ENCODE measurements at regions not wholly inside any gene's neighbourhood (a gene's known extent, or its start where the extent isn't known, plus 50 kb on each side); places are given as distances from the start of the nearest gene placed in this dataset.

DNA sequence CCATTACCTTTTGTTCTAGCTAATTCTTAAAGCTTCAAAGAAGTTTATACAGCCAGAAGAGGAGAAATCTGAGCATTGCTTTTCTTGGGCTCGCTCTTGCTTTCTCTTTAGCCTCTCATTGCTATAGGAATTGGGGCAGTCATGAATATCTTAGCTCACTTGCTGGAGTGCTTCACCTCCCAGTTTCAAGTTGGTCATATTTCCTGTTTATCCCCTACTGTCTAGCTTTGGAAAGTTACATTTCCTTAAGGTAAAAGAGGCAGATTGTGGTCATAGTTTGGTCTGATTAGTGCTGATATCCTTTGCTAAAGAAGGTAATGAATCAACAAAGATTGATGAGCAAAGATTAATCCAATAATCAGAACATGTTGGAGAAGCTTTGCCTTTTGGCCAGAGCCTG, 77.7 kb upstream of the GLI3 start:
- POLR2A ChIA-PET, result no interaction called here

DNA sequence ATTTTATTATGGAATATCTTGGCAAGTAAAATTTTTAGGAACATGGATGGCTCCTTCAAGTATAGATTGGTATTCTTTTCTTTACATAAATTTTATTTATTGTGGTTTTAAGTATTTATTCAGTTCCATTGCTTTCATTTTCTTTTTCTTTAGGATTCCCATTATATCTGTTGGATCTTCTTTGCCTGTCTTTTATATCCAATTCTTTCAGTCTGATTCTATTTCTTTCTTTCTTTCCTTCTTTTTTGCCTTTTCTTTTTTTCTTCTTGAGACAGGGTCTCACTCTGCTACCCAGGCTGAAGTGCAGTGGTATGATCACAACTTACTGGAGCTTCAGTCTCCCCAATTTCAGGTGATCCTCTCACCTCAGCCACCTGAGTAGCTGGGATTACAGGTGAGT, 74.2 kb upstream of the GLI3 start:
- Mint-ChIP-seq H3K27me3 (peaks cover 1% of the 10 kb centered on the region), H3K36me3 (ENCODE audit: low read depth) (no peaks in the 10 kb centered on the region), H3K9me3 (peaks cover 5% of the 10 kb centered on the region), H3K4me3 (no peak overlapping the region), H3K27ac (no peak overlapping the region), H3K4me1 (ENCODE audit: low read depth) (no peaks in the 10 kb centered on the region)
- intact Hi-C loops (cut with micrococcal nuclease), result no loop called here
- TF ChIP-seq, protein P1, sequence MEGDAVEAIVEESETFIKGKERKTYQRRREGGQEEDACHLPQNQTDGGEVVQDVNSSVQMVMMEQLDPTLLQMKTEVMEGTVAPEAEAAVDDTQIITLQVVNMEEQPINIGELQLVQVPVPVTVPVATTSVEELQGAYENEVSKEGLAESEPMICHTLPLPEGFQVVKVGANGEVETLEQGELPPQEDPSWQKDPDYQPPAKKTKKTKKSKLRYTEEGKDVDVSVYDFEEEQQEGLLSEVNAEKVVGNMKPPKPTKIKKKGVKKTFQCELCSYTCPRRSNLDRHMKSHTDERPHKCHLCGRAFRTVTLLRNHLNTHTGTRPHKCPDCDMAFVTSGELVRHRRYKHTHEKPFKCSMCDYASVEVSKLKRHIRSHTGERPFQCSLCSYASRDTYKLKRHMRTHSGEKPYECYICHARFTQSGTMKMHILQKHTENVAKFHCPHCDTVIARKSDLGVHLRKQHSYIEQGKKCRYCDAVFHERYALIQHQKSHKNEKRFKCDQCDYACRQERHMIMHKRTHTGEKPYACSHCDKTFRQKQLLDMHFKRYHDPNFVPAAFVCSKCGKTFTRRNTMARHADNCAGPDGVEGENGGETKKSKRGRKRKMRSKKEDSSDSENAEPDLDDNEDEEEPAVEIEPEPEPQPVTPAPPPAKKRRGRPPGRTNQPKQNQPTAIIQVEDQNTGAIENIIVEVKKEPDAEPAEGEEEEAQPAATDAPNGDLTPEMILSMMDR (IDR thresholded peaks at IDR 0.05), result no peak
- DNase-seq (no peak), ATAC-seq (no peak)
- ChIA-PET CTCF (no interaction called here), POLR2A (no interaction called here)

More for the DNA sequence above, 77.7 kb upstream of the GLI3 start:
- CTCF ChIA-PET, result no interaction called here
- DNase-seq (no peak), ATAC-seq (no peak)
- H3K9me3 Mint-ChIP-seq, result peaks cover 5% of the 10 kb centered on the region
- intact Hi-C loops (cut with micrococcal nuclease), result no loop called here
- H3K4me1 Mint-ChIP-seq (ENCODE audit: low read depth), result no peaks in the 10 kb centered on the region
- peaks cover 1% of the 10 kb centered on the region for H3K27me3 Mint-ChIP-seq
- TF ChIP-seq, protein P1 (IDR thresholded peaks at IDR 0.05), result no peak
- no peaks in the 10 kb centered on the region for H3K36me3 Mint-ChIP-seq (ENCODE audit: low read depth)
- no peak overlapping the region for H3K4me3 Mint-ChIP-seq
- H3K27ac Mint-ChIP-seq, result no peak overlapping the region

DNA sequence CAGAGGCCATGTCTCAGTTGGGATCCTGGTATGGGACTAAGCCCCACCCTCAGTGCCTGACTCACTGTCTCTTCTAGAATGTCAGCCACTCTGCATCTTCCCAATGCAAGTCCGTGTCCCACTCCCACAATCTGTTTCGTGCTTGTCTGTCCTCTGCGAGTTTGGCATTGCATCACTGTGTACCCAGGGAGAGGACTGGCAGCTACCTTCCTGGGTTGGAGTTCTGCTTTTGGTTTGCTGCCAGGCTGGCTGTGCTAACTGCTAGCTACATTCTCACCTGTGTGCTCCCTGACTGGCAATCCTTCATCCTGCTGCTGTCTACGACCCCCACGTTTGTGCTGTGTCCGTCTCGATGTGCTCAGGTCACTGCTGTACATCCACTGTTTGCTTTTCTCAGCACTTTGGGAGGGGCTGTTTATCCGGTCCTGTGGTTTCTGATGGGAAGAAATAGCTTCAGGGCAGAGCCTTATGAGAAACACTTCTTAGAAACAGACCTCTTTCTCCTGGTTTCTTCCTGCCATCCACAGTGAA, 56.0 kb upstream of the GLI3 start:
- no peak overlapping the region for H3K4me3 Mint-ChIP-seq
- TF ChIP-seq, protein P1 (IDR thresholded peaks at IDR 0.05), result no peak
- no peak for DNase-seq
- no peak overlapping the region for H3K27ac Mint-ChIP-seq
- no peaks in the 10 kb centered on the region for H3K9me3 Mint-ChIP-seq
- ATAC-seq, result no peak
- H3K4me1 Mint-ChIP-seq (ENCODE audit: low read depth), result no peaks in the 10 kb centered on the region
- ChIA-PET POLR2A (no interaction called here), CTCF (no interaction called here)
- intact Hi-C loops (cut with micrococcal nuclease), result no loop called here
- H3K27me3 Mint-ChIP-seq, result no peaks in the 10 kb centered on the region
- no peaks in the 10 kb centered on the region for H3K36me3 Mint-ChIP-seq (ENCODE audit: low read depth)

DNA sequence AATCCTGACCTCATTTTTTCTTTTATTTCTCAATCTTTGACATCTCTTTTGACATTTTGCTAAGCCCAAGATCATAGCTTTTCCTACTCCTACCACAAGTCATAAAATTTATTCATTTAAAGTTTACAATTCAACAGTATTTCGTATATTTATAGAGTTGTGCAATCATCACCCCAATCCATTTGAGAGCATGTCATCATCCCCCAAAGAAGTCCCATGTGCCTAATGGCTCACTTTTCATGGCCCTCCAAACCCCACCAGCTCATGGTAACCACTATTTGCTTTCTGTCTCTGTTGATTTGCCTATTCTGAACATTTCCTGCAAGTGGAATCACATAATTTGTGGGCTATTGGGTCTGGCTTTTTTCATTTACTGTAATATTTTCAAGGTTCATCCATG, 52.5 kb upstream of the GLI3 start:
- no peaks in the 10 kb centered on the region for H3K27me3 Mint-ChIP-seq
- H3K27ac Mint-ChIP-seq, result no peak overlapping the region
- no peak for DNase-seq
- intact Hi-C loops (cut with micrococcal nuclease), result no loop called here
- H3K4me3 Mint-ChIP-seq, result no peak overlapping the region
- no peaks in the 10 kb centered on the region for H3K36me3 Mint-ChIP-seq (ENCODE audit: low read depth)
- no peak for ATAC-seq
- TF ChIP-seq, protein P1 (IDR thresholded peaks at IDR 0.05), result no peak
- ChIA-PET POLR2A (no interaction called here), CTCF (no interaction called here)
- no peaks in the 10 kb centered on the region for H3K4me1 Mint-ChIP-seq (ENCODE audit: low read depth)
- no peaks in the 10 kb centered on the region for H3K9me3 Mint-ChIP-seq

Measured in activated CD8-positive, alpha-beta T cell treated with anti-CD3 and anti-CD28 coated beads for 36 hours (primary cell).